AG04450 (cell line): ENCODE measurements at regions not wholly inside any gene's neighbourhood (a gene's known extent, or its start where the extent isn't known, plus 50 kb on each side); places are given as distances from the start of the nearest gene placed in this dataset.

Experiments used
- CTCF ChIA-PET: fragments of 300-600, 350-600 bp; formaldehyde crosslinking; extraction: SDS; loops from one replicate; lab custom pipeline; 2022; ENCODE audit warnings: antibody characterized with exemption, inconsistent platforms; lab: Charles Lee
- POLR2A ChIA-PET: fragments of 350-600 bp; formaldehyde crosslinking; extraction: SDS; loops from one replicate; lab custom pipeline; 2021; ENCODE audit warnings: antibody characterized with exemption, inconsistent platforms; lab: Yijun Ruan, JAX
- DNase-seq: peaks from one replicate; pipeline ENCODE4 v3.0.0-alpha.2; 2011; ENCODE audit warnings: low read depth, low spot score
- H3K27ac ChIP-seq: one replicate; pipeline ENCODE4 v1.5.1; 2012; ENCODE audit warnings: low read depth, low read length, control low read depth
- H3K27me3 ChIP-seq: one replicate; pipeline ENCODE4 v1.6.0; 2012; ENCODE audit warnings: low read length; ENCODE audit not compliant: control insufficient read depth, insufficient read depth
- H3K4me3 ChIP-seq: 2 replicates; pipeline ENCODE4 v1.5.1; 2011; ENCODE audit warnings: mild to moderate bottlenecking, low read depth, low read length, control low read depth
- H3K9me3 ChIP-seq: 2 replicates; pipeline ENCODE4 v1.5.1; 2012; ENCODE audit warnings: low read length; ENCODE audit not compliant: control insufficient read depth, insufficient read depth
- TF ChIP-seq, protein P1 (sequence below): IDR thresholded peaks from 2 replicates; pipeline ENCODE4 v1.5.1; 2011; ENCODE audit warnings: low read depth, low read length, control low read depth, inconsistent platforms

GRCh38 chr9:108709997-108710396, 145.8 kb downstream of the ACTL7B start:
- POLR2A ChIA-PET: no interaction called here
- CTCF ChIA-PET: no interaction called here
- H3K4me3 ChIP-seq: no peak overlapping the region
- no peak for DNase-seq
- H3K27me3 ChIP-seq: no peaks in the 10 kb centered on the region
- no peak overlapping the region for H3K27ac ChIP-seq
- TF ChIP-seq, protein P1, sequence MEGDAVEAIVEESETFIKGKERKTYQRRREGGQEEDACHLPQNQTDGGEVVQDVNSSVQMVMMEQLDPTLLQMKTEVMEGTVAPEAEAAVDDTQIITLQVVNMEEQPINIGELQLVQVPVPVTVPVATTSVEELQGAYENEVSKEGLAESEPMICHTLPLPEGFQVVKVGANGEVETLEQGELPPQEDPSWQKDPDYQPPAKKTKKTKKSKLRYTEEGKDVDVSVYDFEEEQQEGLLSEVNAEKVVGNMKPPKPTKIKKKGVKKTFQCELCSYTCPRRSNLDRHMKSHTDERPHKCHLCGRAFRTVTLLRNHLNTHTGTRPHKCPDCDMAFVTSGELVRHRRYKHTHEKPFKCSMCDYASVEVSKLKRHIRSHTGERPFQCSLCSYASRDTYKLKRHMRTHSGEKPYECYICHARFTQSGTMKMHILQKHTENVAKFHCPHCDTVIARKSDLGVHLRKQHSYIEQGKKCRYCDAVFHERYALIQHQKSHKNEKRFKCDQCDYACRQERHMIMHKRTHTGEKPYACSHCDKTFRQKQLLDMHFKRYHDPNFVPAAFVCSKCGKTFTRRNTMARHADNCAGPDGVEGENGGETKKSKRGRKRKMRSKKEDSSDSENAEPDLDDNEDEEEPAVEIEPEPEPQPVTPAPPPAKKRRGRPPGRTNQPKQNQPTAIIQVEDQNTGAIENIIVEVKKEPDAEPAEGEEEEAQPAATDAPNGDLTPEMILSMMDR: no peak
- no peaks in the 10 kb centered on the region for H3K9me3 ChIP-seq

DNA sequence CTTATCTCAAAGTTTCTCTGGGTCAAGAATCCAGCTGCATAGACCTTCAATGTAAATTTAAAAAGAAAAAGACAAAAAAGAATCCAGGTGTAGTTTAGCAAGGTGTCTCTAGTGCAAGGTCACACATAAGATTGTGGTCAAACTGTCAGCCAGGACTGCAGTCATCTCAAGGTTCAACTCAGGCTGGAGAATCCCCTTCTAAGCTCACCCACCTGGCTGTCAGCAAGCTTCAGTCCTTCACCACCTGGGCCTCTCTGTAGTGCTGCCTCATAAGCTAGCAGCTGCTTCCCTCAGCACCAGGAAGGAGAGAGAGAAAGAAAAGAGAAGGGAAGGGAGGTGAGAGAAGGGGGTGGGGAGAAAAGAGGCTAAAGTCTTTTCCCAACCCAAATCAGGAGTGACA, 146.7 kb downstream of the ACTL7B start:
- CTCF ChIA-PET: no interaction called here
- no peak for DNase-seq
- H3K4me3 ChIP-seq: no peak overlapping the region
- TF ChIP-seq, protein P1: no peak
- H3K27me3 ChIP-seq: no peaks in the 10 kb centered on the region
- POLR2A ChIA-PET: no interaction called here
- no peak overlapping the region for H3K27ac ChIP-seq
- no peaks in the 10 kb centered on the region for H3K9me3 ChIP-seq

DNA sequence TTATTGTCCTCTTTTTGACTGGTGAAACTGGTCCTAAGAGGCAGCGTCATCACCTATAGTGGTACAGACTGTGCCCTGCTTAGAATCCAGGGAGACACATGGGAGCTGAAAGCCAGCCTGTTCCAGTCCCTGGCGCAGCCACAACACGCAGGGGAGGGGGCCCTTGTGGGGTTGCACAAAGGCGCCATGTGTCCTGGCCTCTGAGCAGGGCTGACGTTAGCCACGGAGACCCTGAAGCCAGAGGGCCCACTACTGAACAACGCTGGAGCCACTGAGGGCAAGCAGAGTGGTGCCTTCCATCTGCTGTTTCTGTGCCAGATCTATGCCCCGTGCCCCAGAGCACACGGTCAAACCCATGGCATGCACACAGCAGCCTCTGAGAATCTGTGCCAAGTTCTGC, 147.3 kb downstream of the ACTL7B start:
- CTCF ChIA-PET: no interaction called here
- no peaks in the 10 kb centered on the region for H3K27me3 ChIP-seq

GRCh38 chr9:108707120-108707519, 148.7 kb downstream of the ACTL7B start:
- TF ChIP-seq, protein P1: no peak
- H3K4me3 ChIP-seq: no peak overlapping the region
- POLR2A ChIA-PET: no interaction called here
- no peak for DNase-seq
- H3K27me3 ChIP-seq: no peaks in the 10 kb centered on the region
- H3K9me3 ChIP-seq: no peaks in the 10 kb centered on the region
- CTCF ChIA-PET: no interaction called here
- H3K27ac ChIP-seq: no peak overlapping the region

More for the DNA sequence above, 147.3 kb downstream of the ACTL7B start:
- H3K27ac ChIP-seq: no peak overlapping the region
- POLR2A ChIA-PET: no interaction called here
- TF ChIP-seq, protein P1: no peak
- no peak overlapping the region for H3K4me3 ChIP-seq
- H3K9me3 ChIP-seq: no peaks in the 10 kb centered on the region
- no peak for DNase-seq

GRCh38 chr9:108704156-108704852, 151.5 kb downstream of the ACTL7B start:
- Histone ChIP-seq H3K27ac (no peak overlapping the region), H3K9me3 (no peaks in the 10 kb centered on the region), H3K27me3 (no peaks in the 10 kb centered on the region), H3K4me3 (no peak overlapping the region)
- TF ChIP-seq, protein P1: no peak
- DNase-seq: no peak
- CTCF ChIA-PET: no interaction called here
- POLR2A ChIA-PET: no interaction called here
